NOMO-1 treated with DMSO at 0.1 percent for 48 hours (cell line): ENCODE measurements at regions not wholly inside any gene's neighbourhood (a gene's known extent, or its start where the extent isn't known, plus 50 kb on each side); places are given as distances from the start of the nearest gene placed in this dataset.
A peak's percentile ranks its signal among the peaks of the same experiment; 100 is the strongest.

ENCODE experiments used
- DNase-seq: peaks from one replicate; lab custom pipeline; 2025; ENCODE audit not compliant: unreplicated experiment; lab: John Stamatoyannopoulos, UW

DNA sequence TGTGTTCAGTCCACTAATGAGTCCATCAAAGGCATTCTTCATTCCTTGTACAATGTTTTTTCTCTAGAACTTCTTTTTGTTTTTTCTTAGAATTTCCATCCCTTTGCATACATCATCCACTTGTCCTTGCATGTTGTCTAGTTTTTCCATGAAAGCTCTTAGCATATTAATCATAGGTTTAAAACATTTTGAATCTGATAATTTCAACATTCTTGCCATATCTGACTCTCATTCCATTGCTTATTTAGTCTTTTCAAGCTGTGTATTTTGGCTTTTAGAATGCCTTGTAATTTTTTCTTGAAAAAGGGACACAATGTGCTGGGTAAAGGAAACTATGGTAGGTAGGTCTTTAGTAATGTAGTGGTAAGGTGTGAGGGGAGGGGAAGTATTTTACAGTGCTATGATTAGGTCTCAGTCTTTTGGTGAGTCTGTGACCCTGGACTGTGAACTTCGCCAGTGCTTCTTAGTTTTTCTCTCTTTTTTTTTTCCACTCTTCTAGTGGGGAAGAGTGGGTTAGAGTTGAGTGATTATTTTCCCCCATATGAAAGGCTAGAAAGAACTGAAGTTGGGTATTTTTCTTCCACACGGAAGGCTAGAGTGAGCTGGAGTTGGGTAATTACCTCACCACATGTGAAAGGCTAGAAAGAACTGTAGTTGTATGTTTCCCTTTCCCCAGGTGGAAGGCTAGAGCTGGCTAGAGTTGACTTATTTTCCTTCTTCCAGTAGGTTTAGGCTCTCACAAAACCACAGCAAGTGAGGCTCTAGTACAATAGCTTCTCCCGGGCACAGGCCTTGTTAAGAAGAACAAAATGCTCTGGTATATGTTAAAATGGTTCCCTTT, 172.1 kb downstream of the SNX18 start:
- DNase-seq: no peak

DNA sequence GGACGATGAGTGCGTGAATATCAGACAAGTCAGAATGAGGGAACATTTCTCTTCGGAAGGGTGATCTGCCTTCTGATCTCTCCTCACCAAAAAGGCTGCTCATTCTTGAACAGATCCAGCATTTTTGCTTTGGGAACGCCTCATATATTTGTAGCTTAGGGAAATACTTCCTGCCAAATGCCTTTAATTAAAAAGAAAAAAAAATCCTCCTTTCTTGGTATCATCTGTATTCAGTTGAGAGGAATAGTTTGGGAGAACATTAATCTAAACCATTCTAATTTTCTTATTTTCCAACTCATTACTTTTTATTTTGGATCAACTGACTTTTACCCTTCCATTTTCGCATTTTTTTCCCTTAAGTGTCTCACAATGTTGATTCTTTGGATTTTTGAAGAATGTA, 163.4 kb downstream of the SNX18 start:
- no peak for DNase-seq

- no peak for DNase-seq
These were observed 162.1 kb downstream of the SNX18 start for GRCh38 chr5:54679686-54680085.

DNA sequence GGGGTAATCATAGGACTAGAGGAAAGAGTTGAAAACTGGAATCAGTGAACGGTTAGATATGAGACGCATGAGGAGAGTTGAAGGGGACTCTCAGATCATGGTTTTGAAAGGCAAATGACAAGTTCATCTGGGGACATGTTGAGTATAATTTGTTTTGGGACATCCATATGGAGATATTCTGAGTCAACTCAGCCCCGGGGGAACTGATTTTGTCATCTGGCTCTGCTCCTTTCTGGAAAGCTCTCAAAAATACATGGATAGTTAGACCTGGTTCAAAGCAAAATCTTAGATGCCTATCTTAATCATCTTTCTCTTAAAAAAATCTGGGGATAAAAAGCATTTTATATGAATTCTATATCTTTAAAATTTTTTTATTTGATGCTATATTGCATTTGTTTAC, 161.2 kb downstream of the SNX18 start:
- DNase-seq: no peak

DNA sequence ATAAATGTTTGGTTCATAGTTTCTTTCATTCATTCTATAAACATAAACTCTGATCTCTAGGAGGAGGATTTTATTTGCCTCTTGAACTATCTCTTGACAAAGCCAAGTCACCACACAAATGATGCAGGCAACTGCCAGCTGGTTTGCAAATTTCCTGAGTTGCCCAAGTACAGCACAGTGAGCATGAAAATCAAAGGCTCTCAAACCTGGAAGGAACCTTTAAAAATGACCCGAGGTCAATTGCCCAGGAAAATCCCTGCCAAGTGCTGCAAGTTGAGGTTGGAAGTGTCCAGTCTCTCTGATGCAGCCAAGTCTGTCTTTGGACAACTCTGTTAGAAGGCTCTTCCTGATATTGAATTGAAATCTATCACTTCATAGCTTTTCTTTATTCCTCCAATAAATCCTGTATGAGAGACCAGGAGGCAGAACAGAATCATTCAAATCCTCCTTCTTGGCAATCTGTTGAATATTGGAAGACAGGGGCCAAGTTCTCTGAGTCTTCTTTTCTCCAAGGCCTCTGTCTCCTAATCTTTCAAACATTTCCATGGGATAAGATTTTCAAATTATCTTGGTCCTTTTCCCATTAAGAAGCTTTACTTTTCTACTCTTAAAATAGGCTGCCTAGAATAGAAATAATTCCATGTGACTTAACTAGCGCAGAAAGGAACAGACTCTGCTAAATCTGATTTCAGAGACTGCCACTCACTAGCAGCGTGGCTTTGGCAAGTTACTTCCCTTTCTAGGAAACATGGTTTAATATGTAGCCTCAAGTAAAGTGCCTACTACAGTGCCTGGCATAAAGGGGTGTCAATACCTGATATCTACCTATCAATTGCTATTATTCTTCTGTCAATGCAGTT, 159.2 kb downstream of the SNX18 start:
- DNase-seq: no peak

DNA sequence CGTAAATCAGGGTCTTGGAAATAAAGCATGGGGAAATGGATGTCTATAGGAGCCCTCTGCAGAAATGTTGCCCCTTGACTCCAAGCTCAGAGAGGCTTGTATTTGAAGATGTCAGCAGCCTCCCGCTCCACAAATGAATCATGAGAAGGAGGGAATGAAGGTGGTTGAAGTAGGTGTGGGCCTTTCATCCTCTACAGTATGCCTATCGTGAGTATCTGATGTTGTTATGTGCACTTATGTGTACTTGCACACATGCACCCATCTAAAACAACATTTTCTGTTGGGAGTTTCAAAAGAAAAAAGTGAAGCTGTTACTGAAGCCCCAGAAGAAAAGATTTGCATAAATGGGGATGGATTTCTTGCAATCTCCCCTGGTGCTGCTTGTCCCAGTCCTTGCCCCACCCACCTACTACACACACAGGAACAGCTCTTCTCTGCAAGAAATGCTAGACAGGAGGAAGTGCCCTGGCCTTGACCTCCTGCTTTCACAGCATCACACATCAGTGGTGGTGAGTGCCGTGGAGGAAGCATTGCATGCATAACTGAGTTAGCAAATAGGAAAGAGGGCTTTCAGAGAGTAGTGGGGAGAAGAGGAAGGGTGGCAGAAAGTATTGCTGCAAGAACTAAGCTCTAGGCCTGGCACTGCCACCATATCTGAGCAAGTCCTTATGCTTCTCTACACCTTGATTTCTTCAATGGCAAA, 156.1 kb downstream of the SNX18 start:
- DNase-seq: peak; percentile 94

DNA sequence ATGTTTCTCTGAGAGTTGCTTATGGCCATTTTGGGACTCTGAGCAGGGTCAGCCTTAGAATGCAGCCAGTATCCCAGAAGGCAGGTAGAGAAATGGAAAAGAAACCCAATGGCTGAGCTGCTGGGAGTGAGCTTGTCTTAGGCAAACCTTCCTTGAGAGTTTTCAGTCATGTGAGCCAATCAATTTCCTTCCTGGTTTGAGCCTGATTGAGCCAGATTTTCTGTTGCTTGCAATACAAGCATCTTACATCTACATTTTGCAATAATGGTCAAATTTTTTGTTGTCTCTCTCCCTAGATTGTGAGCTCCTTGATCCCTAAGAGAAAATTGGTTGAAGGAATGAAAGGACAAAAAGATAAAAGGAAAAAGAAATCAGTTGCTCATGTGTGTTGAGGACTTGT, 155.3 kb downstream of the SNX18 start:
- DNase-seq: peak; percentile 23

- DNase-seq: no peak
These were observed 154.1 kb downstream of the SNX18 start for GRCh38 chr5:54671681-54672080.

DNA sequence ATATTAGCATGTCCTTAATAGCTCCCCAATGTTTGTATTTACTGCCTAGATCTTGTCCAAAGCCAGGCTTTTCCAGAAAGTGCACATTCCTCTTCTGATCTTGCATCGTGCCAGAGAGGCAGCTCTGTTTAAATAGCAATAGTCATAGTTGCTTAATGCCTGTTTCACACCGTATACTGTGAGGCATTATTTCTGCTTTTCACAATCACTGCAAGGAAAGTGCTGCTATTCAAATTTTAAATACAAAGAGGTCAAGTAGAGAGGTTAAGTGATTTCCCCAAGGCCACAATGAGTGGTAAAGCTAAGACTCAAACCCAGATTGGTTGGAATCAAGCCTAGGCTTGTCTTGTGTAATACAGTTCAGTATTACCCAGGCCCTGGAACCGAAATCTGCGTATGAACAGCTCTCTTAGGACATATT, 153.6 kb downstream of the SNX18 start:
- peak; percentile 61 for DNase-seq

DNA sequence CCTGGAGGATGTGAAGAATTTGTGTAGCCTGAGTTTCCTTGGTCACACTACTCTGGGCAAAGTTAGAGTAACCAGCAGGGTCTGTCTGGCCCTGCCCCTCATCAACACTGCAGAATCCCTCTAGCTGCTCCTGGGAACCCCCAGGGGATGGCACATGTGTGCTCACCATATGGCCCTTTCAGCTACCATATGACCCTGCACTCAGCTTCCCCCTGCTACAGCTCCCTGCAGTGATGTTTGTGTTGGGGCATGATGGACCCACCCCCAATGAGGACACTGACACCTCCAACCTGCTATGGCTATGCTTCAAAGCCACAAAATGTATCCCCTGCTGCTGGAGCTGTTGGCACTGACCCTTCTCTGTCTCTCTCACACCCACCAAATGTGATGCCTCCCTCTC, 152.7 kb downstream of the SNX18 start:
- DNase-seq: no peak

DNA sequence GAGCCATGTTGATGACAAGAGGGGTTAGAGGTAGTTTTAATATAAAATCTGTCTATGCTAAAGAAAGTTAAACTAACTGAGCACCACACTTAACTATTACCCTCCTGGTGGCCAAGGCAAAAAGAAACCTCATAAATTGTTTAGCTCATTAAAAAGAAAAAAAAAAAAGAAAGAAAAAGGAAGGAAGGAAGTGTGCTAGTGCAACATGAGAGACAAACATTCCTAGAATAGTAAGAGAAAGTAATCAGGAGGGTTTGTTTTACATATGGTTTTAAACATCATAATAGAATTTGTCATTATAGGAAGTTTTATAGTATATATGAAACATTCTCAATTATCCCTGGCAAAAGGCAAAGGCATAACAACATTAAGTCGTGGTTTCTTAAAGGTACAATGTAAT, 152.3 kb downstream of the SNX18 start:
- no peak for DNase-seq

DNA sequence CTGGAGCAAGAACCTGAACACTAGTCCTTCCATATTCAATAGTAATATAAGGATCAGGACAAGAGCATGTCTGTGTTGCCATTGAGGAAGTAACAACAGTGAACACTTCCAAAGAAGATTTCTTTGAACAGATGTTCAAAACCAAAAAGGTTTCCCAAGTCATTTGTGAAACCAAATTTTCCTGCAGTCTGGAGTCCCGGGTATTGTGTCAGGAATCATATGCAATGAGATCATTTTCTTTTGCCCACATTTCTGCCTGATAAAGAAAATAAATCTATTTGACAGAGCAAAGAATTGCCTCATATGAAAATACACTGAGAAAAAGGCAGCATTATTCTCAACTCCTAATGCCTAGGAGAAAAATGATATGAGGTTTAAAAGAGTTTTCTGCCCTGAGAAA, 151.7 kb downstream of the SNX18 start:
- no peak for DNase-seq

GRCh38 chr5:54668096-54668495, 150.5 kb downstream of the SNX18 start:
- no peak for DNase-seq

- no peak for DNase-seq
These were observed 149.6 kb downstream of the SNX18 start for GRCh38 chr5:54667136-54667535.

- no peak for DNase-seq
These were observed 146.3 kb downstream of the SNX18 start for GRCh38 chr5:54663866-54664265.

- DNase-seq: no peak
These were observed 143.6 kb downstream of the SNX18 start for GRCh38 chr5:54661111-54661510.

DNA sequence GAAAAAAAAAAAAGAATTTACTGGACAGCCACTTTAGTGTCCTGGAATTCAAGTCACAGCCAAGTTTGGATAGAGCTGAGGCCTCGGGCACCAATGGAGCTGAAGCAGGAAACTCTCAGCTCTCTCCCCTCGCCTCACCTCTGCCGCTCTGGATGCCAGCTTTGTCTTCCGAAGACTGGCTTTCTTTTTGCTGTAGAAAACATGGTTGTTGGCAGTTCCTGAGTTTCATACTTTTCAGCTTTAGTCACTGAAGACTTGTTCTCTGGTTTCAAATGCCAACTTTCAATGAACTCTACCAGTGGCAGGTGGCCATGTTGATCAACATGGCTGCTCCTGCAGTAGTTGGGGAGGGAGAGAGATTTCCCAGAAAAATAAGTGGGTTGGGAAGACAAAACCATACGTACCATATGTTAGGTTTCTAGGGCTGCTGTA, 142.2 kb downstream of the SNX18 start:
- no peak for DNase-seq

DNA sequence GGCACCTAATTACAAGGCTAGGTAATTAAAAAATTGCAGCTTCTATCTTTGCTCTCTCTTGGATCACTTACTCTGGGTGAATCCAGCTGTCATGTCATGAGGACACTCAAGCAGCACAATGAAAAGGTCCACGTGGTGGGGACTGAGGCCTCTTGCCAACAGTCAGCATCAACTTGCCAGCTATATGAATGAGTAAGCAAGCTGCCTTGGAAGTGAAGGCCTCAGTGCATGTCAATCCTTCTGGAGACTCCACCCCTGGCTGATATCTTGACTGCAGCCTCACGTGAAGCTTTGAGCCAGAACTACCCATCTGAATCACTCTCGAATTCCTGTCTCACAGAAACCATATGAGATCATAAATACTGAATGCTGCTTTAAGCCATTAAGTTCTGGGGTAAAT, 140.5 kb downstream of the SNX18 start:
- DNase-seq: no peak

- no peak for DNase-seq
These were observed 138.7 kb downstream of the SNX18 start for GRCh38 chr5:54656261-54656728.

GRCh38 chr5:54655761-54656160, 138.2 kb downstream of the SNX18 start:
- DNase-seq: no peak

DNA sequence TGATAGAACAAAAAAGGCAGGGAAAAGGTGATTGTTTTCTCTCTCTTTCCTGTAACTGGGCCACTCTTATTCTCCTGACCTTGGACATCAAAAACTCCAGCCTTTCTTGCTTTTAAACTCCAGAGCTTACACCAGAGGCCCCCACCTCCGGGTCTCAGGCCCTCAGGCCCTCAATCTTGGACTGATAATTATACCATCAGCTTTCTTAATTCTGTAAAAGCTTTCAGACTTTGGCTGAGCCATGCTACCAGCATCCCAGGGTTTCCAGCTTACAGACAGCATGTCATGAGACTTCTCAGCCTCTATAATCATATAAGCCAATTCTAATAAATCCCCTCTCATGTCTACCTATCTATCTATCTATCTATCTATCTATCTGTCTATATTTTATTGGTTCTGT, 137.7 kb downstream of the SNX18 start:
- no peak for DNase-seq
